Effector memory CD4-positive, alpha-beta T cell (primary cell): ENCODE measurements at regions not wholly inside any gene's neighbourhood (a gene's known extent, or its start where the extent isn't known, plus 50 kb on each side); places are given as distances from the start of the nearest gene placed in this dataset.

Experiments used
- DNase-seq, 3 donors: peaks; one replicate each; pipeline ENCODE4 v3.0.0-alpha.2; 2020
- H3K27ac ChIP-seq: 2 replicates; pipeline ENCODE4 v1.7.0; 2013; ENCODE audit warnings: mild to moderate bottlenecking, low read length, moderate library complexity; ENCODE audit not compliant: insufficient read depth, poor library complexity, severe bottlenecking
- H3K27me3 ChIP-seq: replicated peaks from 2 replicates; pipeline ENCODE4 v1.7.0; 2013; ENCODE audit warnings: mild to moderate bottlenecking, low read length; ENCODE audit not compliant: insufficient read depth, control insufficient read depth, poor library complexity, severe bottlenecking
- H3K36me3 ChIP-seq: 2 replicates; pipeline ENCODE4 v1.7.0; 2013; ENCODE audit warnings: mild to moderate bottlenecking, low read length, moderate library complexity; ENCODE audit not compliant: control insufficient read depth, insufficient read depth
- H3K4me1 ChIP-seq: 2 replicates; pipeline ENCODE4 v1.7.0; 2013; ENCODE audit warnings: low read length, mild to moderate bottlenecking; ENCODE audit not compliant: control insufficient read depth, insufficient read depth, poor library complexity, severe bottlenecking
- H3K4me3 ChIP-seq: 2 replicates; pipeline ENCODE4 v1.7.0; 2013; ENCODE audit warnings: low read length, low read depth, mild to moderate bottlenecking; ENCODE audit not compliant: insufficient read depth, poor library complexity, severe bottlenecking
- H3K9me3 ChIP-seq: 2 replicates; pipeline ENCODE4 v1.7.0; 2013; ENCODE audit warnings: mild to moderate bottlenecking, low read length, moderate library complexity; ENCODE audit not compliant: control insufficient read depth

DNA sequence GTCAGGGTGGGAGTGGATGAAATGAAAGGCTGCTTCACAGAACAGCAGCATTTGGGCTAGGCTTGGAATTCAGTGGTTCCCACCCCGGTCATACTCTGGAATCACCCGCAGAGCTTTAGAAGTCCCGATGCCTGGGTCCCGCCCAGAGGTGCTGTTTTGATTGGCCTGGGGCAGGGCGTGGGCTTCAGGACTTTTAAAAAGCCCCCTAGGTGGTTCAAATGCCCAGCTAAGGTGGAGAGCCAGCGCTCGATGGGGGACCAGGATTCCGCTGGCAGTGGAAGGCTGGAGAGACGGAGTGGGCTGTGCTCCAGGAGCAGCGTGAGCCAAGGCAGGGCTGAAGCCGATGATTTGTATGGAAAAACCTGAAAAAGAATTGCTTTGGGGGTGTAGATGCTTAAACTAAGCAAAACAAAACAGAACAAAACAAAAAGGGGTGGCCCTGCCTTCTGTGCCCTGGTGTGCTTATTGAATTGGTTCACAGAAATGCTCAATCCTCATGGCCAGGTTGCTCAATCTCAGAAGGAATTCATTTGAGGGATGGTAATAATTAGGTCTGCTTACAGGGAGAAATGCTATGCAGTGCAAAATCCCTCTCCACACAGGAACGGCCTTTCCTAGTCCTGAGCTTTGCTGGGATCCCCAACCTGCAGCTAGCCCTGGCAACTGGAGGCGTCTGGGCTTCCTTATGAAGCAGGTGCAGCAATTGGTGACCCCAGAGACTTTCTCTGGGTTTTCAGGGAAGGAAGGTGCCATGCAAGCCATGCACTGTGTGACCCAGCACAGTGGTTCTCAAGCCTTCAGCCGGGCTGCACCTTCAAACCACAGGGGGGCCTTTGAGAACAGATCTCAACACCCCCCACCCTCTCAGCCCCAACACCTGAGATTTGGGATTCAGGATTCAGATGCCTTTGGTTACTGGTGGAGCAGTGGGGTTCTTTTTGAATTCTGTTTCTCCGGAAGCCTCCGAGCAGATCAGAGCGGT, 174.0 kb upstream of the ZNF618 start:
- Histone ChIP-seq H3K36me3 (no peaks in the 10 kb centered on the region), H3K27ac (no peak overlapping the region), H3K27me3 (no peaks in the 10 kb centered on the region), H3K4me3 (no peak overlapping the region), H3K4me1 (no peaks in the 10 kb centered on the region), H3K9me3 (no peaks in the 10 kb centered on the region)
- no peak for DNase-seq

- no peak for DNase-seq
- no peaks in the 10 kb centered on the region for H3K9me3 ChIP-seq
- no peak overlapping the region for H3K4me3 ChIP-seq
- no peaks in the 10 kb centered on the region for H3K4me1 ChIP-seq
- H3K27ac ChIP-seq = no peak overlapping the region
- H3K36me3 ChIP-seq = no peaks in the 10 kb centered on the region
- no peaks in the 10 kb centered on the region for H3K27me3 ChIP-seq
Measured at GRCh38 chr9:113705306-113705927, 170.7 kb upstream of the ZNF618 start.

DNA sequence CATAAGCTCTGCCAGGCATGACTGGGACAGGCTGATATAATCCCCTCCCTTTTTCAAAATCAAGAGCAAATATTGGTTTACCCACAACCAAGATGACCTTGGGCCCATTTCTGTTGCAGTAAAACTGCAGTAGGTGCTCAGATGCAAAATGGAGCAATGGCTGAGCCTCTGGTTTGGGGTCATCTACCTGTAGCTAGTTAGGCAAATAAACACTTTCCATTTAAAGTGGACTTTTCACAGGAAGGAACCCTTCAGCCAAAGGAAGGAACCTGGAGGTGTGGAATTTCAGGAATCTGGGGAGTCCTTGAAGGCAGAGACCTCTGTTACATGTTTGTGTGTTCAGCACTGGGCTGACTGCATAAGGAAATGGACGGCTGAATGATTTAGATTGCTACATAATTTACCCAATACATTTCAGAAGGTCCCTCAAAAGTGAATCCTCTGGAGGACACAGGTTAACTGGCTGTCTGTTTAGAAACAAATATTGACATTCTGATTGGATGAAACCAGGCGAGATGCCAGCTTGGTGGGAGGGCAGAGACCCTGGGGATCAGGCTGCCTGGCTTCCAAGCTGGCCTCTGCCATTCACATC, 170.1 kb upstream of the ZNF618 start:
- no peaks in the 10 kb centered on the region for H3K4me1 ChIP-seq
- no peak overlapping the region for H3K27ac ChIP-seq
- DNase-seq = no peak
- no peaks in the 10 kb centered on the region for H3K36me3 ChIP-seq
- no peak overlapping the region for H3K4me3 ChIP-seq
- no peaks in the 10 kb centered on the region for H3K9me3 ChIP-seq
- no peaks in the 10 kb centered on the region for H3K27me3 ChIP-seq

- no peak overlapping the region for H3K27ac ChIP-seq
- no peaks in the 10 kb centered on the region for H3K36me3 ChIP-seq
- no peaks in the 10 kb centered on the region for H3K27me3 ChIP-seq
- no peak overlapping the region for H3K4me3 ChIP-seq
- H3K9me3 ChIP-seq = no peaks in the 10 kb centered on the region
- no peaks in the 10 kb centered on the region for H3K4me1 ChIP-seq
- no peak for DNase-seq
Measured at GRCh38 chr9:113707953-113708695, 168.0 kb upstream of the ZNF618 start.

DNA sequence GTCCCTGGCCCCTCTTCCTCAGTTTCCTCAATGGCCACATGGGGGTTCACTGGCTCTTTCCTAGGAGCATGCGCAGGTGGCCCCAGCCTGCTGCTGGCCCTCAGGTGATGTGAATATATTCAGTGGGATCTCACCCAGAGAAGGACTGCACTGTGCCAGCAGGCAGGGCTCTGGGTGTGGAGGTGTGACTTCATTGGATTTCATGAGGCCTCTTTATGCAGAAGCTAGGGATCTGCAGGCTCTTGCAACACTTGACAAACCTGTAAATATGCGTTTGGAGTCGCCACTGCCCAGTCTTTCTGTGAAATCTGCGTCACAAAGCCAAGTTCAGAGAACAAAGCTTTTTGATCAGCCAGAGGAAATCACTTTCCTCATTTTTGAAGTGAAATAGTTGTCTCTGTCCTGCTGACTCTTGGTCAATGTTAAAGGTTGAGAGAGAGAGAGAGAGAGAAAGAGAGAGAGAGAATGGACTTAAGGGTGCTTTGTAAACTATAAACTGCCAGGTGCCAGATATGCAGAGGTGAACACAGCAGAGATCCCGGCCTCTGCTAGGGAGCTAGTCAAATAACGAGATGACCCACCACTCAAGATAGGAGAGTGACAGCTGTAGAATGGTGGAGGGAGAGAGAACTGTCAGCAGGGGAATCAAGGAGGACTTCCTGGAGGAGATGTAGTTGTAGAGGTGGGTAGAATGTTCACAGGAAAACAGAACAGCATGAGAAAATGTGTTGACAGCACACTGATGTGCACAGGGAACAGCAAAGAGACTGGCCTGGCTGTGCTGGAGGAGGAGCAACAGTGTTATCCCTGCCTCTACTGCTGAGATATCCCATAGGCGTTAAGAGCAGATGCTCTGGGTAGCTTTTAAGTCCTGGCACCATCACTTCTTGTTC, 167.0 kb upstream of the ZNF618 start:
- Histone ChIP-seq H3K4me1 (no peaks in the 10 kb centered on the region), H3K4me3 (no peak overlapping the region), H3K27me3 (no peaks in the 10 kb centered on the region), H3K9me3 (no peaks in the 10 kb centered on the region), H3K36me3 (no peaks in the 10 kb centered on the region), H3K27ac (no peak overlapping the region)
- DNase-seq = no peak

DNA sequence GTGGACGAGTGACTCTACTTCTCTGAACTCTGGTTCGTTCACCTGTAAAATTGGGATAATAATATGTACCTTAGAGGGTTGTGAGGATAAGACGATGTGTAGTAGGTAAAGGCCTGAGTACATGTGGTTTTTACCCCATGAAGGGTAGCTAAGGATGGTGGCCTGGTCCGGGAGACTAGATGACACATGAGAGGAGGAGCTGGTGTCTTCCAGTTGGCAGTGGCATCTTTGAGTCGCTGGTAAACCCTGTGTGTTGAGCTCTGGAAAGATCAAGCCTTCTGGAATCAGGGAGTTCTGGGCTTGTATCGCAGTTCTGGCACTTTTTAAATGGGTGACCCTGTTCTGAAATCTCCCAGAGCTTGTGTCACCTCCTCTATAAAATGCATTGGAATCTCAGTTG, 166.4 kb upstream of the ZNF618 start:
- Histone ChIP-seq H3K9me3 (no peaks in the 10 kb centered on the region), H3K4me3 (no peak overlapping the region), H3K36me3 (no peaks in the 10 kb centered on the region), H3K4me1 (no peaks in the 10 kb centered on the region), H3K27ac (no peak overlapping the region), H3K27me3 (no peaks in the 10 kb centered on the region)
- no peak for DNase-seq

GRCh38 chr9:113711251-113711650, 164.9 kb upstream of the ZNF618 start:
- DNase-seq = no peak
- Histone ChIP-seq H3K9me3 (no peaks in the 10 kb centered on the region), H3K4me1 (no peaks in the 10 kb centered on the region), H3K27me3 (no peaks in the 10 kb centered on the region), H3K4me3 (no peak overlapping the region), H3K27ac (no peak overlapping the region), H3K36me3 (no peaks in the 10 kb centered on the region)

- Histone ChIP-seq H3K27ac (no peak overlapping the region), H3K4me3 (no peak overlapping the region), H3K27me3 (no peaks in the 10 kb centered on the region), H3K36me3 (no peaks in the 10 kb centered on the region), H3K4me1 (no peaks in the 10 kb centered on the region), H3K9me3 (no peaks in the 10 kb centered on the region)
- DNase-seq = no peak
Measured at GRCh38 chr9:113712053-113712452, 164.1 kb upstream of the ZNF618 start.

GRCh38 chr9:113715086-113715485, 161.0 kb upstream of the ZNF618 start:
- H3K27me3 ChIP-seq = no peaks in the 10 kb centered on the region
- H3K27ac ChIP-seq = no peak overlapping the region
- H3K4me3 ChIP-seq = no peak overlapping the region
- H3K36me3 ChIP-seq = no peaks in the 10 kb centered on the region
- no peaks in the 10 kb centered on the region for H3K9me3 ChIP-seq
- H3K4me1 ChIP-seq = no peaks in the 10 kb centered on the region
- no peak for DNase-seq
